ENCODE measurements at regions not wholly inside any gene's neighbourhood (a gene's known extent, or its start where the extent isn't known, plus 50 kb on each side); places are given as distances from the start of the nearest gene placed in this dataset.
"Not testable (repeated sequence)": the region's sequence is repeated elsewhere in the genome, so short reads cannot be mapped to it uniquely, and the experiment has no call there.

- in situ Hi-C loops (cut with HindIII; ENCODE audit: low sequenced_read_pairs): no loop called here
These were observed 57.9 kb downstream of the DNAJB9 start for GRCh38 chr7:108627476-108628051.

GRCh38 chr7:108628678-108629077 is 59.0 kb downstream of the DNAJB9 start:
- in situ Hi-C loops (cut with HindIII; ENCODE audit: low sequenced_read_pairs): no loop called here

- in situ Hi-C loops (cut with HindIII; ENCODE audit: low sequenced_read_pairs): no loop called here
These were observed 60.2 kb downstream of the DNAJB9 start for GRCh38 chr7:108629651-108630400.

- in situ Hi-C loops (cut with HindIII; ENCODE audit: low sequenced_read_pairs): no loop called here
These were observed 64.4 kb downstream of the DNAJB9 start for GRCh38 chr7:108634036-108634435.

- in situ Hi-C loops (cut with HindIII; ENCODE audit: low sequenced_read_pairs): no loop called here
These were observed 64.9 kb downstream of the DNAJB9 start for GRCh38 chr7:108634535-108634934.

- in situ Hi-C loops (cut with HindIII; ENCODE audit: low sequenced_read_pairs): no loop called here
These were observed 67.5 kb downstream of the DNAJB9 start for GRCh38 chr7:108637049-108637621.

- in situ Hi-C loops (cut with HindIII; ENCODE audit: low sequenced_read_pairs): no loop called here
These were observed 72.5 kb downstream of the DNAJB9 start for GRCh38 chr7:108642126-108642525.

GRCh38 chr7:108643136-108643535 is 73.5 kb downstream of the DNAJB9 start:
- in situ Hi-C loops (cut with HindIII; ENCODE audit: low sequenced_read_pairs): no loop called here

GRCh38 chr7:108648989-108649388 is 79.3 kb downstream of the DNAJB9 start:
- in situ Hi-C loops (cut with HindIII; ENCODE audit: low sequenced_read_pairs): no loop called here

- in situ Hi-C loops (cut with HindIII; ENCODE audit: low sequenced_read_pairs): no loop called here
These were observed 80.8 kb downstream of the DNAJB9 start for GRCh38 chr7:108650467-108650866.

GRCh38 chr7:108652886-108653285 is 83.2 kb downstream of the DNAJB9 start:
- in situ Hi-C loops (cut with HindIII; ENCODE audit: low sequenced_read_pairs): no loop called here

GRCh38 chr7:108653526-108653925 is 83.9 kb downstream of the DNAJB9 start:
- in situ Hi-C loops (cut with HindIII; ENCODE audit: low sequenced_read_pairs): no loop called here

GRCh38 chr7:108657140-108657726 is 87.6 kb downstream of the DNAJB9 start:
- in situ Hi-C loops (cut with HindIII; ENCODE audit: low sequenced_read_pairs): not testable (repeated sequence)

- in situ Hi-C loops (cut with HindIII; ENCODE audit: low sequenced_read_pairs): no loop called here
These were observed 89.6 kb downstream of the DNAJB9 start for GRCh38 chr7:108659261-108659660.

GRCh38 chr7:108659867-108660266 is 90.2 kb downstream of the DNAJB9 start:
- in situ Hi-C loops (cut with HindIII; ENCODE audit: low sequenced_read_pairs): no loop called here

- in situ Hi-C loops (cut with HindIII; ENCODE audit: low sequenced_read_pairs): no loop called here
These were observed 90.8 kb downstream of the DNAJB9 start for GRCh38 chr7:108660465-108660864.

- in situ Hi-C loops (cut with HindIII; ENCODE audit: low sequenced_read_pairs): no loop called here
These were observed 93.2 kb downstream of the DNAJB9 start for GRCh38 chr7:108662783-108663362.

- in situ Hi-C loops (cut with HindIII; ENCODE audit: low sequenced_read_pairs): no loop called here
These were observed 94.0 kb downstream of the DNAJB9 start for GRCh38 chr7:108663701-108664100.

GRCh38 chr7:108667216-108667615 is 97.5 kb downstream of the DNAJB9 start:
- in situ Hi-C loops (cut with HindIII; ENCODE audit: low sequenced_read_pairs): no loop called here

- in situ Hi-C loops (cut with HindIII; ENCODE audit: low sequenced_read_pairs): no loop called here
These were observed 100.3 kb downstream of the DNAJB9 start for GRCh38 chr7:108669958-108670357.

- in situ Hi-C loops (cut with HindIII; ENCODE audit: low sequenced_read_pairs): not testable (repeated sequence)
These were observed 104.0 kb downstream of the DNAJB9 start for GRCh38 chr7:108673699-108674098.

- in situ Hi-C loops (cut with HindIII; ENCODE audit: low sequenced_read_pairs): no loop called here
These were observed 115.0 kb downstream of the DNAJB9 start for GRCh38 chr7:108684629-108685028.

Measured in endothelial cell of hepatic sinusoid (primary cell).